ENCODE measurements at regions not wholly inside any gene's neighbourhood (a gene's known extent, or its start where the extent isn't known, plus 50 kb on each side); places are given as distances from the start of the nearest gene placed in this dataset.

DNA sequence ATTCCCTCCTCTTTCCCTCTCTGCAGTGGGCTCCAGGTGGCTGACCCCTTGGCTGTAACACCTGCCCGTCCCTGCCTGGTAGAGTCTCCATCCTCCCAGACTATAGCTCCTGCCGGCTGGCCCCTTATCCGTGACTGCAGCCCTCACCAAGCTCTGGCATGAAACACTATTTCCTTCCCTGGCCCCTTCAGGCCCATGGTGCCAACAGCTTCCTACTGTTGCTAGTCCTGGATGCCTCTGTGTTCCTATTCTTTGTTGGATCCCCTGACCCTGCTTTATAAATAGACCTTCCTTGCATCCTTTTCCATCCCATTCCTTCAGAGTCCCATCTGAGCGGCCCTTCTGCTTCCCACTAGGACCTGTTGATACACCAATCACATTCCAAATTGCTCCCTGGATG is 195.0 kb downstream of the ZNF326 start:
- DNase-seq: no peak

DNA sequence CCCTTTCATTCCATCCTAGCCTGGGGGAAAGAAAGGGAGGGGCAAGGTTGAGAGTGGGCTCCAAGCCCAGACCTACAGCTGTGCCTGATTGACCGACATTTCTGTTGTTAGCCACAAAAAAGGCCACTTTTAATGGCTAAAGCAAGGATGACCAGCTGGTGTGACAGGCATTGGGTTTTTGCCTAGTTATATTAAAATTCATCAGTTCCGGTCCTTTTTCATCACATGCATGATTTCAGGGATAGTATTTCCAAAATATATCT is 192.3 kb downstream of the ZNF326 start:
- no peak for DNase-seq

DNA sequence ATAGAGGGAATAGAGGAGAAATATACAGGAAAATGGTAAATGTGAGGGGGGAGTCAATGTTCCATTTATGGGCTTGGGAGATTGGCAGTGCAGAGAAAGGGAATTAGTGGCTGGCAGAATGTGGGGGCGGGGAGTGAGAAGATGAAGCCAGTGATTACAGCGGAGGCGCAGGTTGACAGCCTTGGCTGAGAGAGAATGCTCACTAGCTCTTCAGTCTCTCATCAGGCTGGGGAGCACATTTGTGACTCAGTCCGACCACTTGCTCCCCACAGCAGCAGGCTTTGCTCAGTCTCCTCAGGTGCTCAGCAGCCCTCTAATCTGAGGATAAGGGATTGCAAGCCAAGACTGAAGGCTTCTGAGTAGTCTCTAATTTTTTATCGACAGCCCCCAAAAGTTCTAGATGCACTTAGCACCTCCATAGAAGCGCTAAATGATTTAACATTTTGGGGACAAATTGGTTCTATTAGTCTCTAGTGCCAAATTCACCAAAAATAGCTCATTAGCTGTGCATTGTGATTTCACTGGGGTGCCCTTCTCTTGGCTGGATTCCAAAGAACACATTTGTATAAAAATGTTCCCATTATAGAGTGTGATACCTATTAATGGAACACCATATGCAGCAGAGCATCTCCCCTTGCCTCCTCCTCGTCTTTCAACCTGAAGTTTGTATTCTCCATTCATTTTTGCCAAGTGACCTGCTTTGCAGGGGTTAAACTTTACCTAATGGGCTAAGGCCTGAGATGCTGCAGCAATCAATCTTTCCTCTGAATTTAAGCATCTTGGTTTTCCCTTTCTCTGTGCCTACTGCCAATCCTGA is 191.8 kb downstream of the ZNF326 start:
- DNase-seq: no peak

DNA sequence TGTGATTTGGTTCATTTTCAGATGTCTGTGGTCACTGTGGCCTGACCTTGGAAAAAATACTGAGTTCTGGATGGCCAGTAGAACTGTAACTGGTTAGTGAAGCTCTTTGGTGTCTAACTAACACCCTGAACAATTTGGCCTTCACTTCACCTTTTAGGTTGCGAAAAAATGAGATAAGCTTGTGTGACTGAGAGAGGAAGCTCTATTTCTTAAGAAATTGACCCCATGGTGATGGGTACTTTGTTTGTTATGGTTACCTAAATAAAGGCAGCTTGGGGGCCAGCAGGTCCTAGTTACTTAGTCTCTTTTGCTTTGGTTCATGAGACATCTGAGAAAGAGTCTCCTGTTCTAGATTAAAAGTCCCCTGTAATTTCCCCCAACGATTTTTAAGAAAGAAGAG is 181.6 kb downstream of the ZNF326 start:
- DNase-seq: no peak

DNA sequence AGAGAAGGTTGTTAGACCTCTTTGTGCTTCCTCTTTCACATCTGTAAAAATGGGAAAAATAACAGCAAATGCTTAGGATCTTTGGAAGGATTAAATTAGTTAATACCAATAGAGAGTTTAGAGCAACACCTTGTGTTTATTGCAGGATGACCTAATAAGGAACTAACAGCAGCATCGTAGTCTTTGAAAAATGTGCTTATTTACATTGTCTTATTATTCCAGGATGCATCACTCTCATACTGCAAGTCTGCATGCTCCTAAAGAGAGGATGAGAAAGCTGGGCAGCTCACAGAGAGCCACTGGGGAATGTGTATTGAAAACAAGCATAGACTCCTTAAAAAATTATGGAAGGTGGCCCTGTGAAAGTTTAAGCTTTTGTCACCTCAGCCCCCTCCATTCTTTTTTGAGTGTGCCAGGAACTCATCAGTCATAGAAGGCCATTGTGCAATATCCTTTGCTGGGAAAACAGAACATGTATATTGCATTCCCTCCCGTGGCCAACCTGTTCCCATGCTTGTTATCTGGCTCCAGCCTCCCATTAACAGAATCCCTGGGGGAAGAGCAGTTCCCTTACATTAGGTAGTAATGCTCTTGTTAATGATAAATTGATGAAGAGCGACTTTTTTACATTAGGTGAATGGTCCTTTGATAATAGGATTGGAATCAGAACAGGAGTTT is 180.7 kb downstream of the ZNF326 start:
- no peak for DNase-seq

DNA sequence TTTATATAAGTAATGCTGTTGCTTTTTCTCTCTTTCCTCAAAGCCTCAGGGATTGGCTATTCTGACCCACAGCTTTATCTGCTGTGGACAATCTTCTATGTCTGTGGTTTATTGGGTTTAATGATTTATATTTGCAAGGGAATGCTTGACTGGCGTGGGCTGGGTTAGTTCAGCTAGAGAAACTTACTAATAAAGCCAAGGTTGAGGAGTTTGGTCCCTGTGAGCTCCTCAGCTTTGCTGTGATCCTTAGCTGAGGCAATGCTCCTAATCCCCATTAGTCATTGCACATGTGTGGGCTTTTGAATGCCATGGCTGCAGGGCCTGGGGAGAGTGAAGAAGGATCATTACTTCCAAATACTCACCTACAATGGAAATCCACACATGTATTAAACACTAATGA is 179.3 kb downstream of the ZNF326 start:
- DNase-seq: no peak

DNA sequence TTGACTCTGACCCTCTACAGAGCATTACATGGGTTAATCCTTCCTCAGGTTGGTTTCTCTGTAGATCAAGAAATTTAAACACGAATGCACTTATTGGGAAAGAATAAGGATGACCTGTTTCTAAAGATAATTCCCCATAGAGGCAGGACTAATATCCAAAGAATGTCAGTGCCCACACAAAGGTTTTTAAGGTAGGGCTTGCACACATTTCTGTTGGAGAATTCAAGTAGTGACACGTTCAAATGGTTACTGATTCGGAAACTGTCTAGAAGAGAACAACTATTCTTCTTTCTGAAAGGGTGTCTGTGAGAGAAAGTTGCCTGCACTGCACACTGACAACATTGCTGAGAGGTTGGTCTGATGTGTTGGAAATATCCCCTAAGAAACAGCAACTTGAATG is 167.3 kb downstream of the ZNF326 start:
- no peak for DNase-seq

DNA sequence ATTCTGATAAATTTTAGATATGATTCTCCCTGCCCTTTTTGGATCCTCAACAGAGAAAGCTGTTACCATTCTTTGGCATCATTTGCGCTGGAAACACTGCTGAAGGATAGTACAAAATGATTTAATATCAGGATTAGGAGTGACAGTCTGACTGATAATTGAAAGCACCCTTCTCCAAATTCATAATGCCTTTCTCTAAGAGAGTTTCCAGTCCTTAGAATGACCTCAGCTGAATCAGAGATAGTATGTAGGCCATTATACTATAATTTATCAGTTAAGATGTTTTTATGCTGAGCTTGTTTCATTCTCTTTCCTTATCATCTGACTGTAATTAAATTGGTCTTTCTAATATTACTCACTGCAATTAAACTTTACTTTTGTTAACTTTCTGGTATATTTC is 166.7 kb downstream of the ZNF326 start:
- no peak for DNase-seq

DNA sequence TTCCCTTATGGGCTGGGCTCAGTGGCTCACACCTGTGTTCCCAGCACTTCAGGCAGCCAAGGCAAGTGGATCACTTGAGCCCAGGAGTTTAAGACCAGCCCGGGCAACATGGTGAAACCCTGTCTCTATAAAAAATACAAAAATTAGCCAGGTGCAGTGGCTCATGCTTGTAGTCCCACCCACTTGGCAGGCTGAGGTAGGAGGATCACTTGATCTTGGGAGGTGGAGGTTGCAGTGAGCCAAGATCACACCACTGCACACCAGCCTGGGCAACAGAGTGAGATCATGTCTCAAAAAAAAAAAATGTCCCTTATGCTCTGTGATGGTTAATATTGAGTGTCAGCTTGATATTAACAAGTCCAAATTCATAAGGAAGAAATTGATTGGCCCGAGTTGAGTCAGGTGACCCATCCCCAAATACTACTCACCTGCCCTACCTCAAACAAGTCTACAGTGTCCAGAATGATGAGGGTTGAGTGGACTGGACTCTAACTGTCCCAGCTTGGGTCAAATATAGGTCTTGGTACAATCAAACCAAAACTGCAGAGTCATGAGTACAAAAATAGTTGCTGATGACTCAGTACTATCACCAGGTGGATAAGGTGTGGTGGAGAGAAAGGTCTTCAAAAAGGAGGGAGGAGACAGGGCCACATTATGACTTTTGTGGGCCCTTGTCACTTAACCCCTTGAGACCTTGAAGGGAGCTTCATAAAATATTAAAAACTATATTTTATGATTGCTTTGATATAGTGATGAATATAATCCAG is 161.0 kb downstream of the ZNF326 start:
- DNase-seq: no peak

DNA sequence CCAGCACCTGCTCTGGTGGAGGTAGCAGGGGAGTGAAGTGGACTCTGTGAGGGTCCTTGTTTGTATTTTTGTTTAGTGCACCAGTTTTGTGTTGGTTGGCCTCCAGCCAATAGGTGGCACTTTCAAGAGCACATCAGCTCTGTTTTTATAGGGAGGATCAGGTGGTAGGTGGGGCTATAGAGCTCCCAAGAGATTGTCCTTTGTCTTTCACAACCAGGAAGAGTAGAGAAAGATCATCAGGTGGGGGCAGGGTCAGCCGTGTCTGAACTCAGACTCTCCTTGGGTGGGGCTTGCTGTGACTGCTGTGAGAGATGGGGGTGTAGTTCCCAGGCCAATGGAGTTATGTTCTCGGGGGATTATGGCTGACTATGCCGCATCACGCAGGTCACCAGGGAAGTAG is 159.8 kb downstream of the ZNF326 start:
- DNase-seq: no peak

DNA sequence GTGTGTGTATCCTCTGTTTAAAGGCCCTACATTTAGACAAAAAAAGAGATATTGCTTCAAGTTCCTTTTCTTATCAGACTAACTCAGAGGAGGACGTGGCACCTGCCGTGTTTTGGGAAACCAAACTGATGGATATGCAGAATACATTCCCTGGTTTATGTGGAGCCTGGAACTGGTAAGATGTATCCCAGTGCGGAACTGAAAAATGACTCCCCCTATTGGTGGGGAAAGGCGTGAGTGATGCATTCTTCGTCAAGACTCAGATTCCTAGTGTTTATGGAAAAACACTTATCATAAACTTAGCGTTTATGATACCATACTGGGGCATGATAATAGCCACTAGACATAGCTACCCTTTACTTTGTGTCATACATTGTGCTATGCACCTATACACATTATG is 154.2 kb downstream of the ZNF326 start:
- DNase-seq: no peak

DNA sequence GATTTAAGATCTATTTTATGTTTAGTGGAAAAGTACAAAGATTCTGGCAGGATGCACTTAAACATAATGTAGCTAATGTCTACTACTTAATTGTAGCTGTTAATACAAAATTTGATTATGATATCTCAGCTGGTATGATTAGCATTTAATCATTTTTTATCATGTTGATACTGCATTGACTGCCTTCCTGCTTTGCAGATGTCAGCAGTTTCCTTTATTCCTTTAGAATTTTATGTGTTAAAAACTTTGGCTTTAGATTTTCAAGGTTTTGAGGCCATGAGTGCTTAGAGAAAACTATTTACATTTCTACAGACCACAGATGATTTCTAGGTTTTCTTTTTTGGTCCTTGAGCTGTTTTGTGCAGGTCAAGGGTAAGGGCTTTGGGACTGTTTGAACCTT is 152.2 kb downstream of the ZNF326 start:
- no peak for DNase-seq

DNA sequence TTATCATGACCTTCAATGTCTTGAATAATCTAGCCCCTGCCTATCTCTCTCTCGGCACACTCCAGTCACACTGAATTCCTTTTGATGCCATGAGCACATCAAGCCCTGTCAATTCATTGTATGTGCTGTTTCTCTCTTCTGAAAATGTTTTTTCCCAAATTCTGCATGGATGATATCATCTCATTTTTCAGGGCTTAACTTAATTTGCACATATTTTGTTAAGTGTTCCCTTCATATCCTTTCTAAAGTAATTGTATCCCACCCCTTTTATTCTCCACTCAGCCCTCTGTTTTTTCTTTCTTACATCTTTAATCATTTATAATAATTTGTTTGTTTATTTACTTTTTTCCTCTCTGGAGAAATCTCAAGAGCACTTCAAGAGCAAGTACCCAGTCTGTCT is 149.9 kb downstream of the ZNF326 start:
- no peak for DNase-seq

DNA sequence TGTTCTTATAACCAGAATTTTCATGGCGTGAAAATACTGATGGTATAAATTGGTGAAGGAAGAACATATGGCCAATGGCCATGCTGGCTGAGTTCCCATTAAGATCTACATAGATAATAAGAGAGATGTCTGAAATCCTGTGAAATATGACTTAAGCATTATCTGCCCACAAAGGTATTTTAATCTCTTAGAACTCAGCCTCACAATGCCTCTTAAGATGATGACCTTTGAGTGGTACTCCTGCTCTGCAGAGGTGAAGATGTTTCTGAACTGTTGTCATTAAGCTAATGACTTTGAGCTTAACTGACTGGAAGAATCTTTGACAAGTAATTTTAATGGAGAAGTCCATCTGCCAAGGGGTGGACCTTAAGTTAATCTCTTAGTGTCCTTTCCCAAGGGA is 148.7 kb downstream of the ZNF326 start:
- DNase-seq: no peak

DNA sequence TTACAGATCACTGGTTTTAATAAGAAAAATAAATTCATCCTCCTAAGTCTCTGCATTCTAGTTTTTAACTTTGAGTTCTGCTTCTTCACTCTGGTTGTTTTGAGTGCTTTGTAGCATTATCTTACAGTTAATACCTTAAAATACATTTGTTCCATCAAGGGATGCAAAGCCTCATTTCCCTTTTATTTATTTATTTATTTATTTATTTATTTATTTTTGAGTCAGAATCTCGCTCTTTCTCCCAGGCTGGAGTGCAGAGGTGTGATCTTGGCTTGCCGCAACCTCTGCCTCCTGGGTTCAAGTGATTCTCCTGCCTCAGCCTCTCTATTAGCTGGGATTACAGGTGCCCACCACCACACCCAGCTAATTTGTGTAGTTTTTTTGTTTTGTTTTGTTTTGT is 147.8 kb downstream of the ZNF326 start:
- no peak for DNase-seq

DNA sequence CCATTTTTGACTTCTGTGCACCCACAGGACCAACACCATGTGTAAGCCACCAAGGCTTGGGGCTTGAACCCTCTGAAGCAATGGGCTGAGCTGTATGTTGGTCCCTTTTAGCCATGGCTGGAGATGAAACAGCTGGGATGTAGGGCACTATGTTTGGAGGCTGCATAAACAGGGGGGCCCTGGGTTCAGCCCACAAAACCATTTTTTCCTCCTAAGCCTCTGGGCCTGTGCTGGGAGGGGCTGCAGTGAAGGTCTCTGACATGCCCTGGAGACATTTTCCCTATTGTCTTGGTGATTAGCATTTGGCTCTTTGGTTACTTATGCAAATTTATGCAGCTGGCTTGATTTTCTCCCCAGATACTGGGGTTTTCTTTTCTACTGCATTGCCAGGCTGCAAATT is 144.9 kb downstream of the ZNF326 start:
- no peak for DNase-seq

DNA sequence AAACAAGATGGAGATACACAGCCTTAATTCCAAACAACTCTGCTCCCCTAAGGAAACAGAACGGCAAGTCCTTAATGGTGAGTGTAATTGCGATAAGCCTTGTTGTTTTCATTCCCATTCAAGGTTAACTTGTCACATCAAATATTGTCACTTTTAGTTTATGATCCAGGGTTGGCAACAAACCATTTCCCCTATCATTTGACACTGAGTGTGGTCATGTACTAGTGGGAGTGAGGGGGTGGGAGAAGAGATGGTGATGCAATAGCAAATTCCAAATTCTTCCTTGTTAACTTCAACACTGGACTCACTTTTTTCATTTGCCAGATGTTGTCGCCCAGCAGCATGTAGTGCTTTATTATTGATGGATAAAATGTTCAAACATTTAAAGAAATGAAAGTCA is 140.4 kb downstream of the ZNF326 start:
- DNase-seq: no peak

DNA sequence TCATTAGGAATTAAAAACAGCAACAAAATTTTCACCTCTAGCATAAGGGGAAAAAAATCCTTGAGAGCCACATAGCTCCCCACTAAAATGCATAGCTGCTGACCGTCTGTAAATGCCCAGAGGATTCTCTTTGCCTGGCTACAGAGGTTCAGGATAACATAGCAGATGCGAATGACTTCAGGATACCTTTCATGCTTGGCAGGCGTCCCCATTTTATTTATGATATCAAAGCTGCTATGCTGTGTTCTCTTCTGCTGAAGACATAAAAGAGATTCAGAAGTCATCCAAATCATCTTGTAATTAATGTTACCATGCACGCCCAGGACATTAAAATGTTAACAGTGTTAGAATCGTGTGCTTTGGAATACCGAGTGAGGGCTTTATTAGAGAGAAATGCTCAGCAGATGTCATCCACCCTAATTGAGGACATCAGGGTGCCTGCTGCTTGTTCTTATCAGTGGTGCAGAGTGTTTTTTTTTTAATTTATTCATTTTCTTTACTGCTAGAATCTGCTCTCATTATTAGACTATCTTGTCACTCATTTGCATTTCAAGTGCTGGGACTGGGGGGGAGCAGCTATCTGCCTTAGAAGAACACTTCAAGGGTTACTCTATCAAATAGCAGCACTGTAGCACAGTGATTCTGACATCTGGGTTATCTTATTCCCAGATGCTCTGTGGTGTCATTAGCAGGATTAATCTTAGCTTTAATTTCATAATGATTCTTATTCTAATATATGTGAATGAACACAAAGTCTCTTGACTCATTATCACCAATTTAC is 139.5 kb downstream of the ZNF326 start:
- no peak for DNase-seq

DNA sequence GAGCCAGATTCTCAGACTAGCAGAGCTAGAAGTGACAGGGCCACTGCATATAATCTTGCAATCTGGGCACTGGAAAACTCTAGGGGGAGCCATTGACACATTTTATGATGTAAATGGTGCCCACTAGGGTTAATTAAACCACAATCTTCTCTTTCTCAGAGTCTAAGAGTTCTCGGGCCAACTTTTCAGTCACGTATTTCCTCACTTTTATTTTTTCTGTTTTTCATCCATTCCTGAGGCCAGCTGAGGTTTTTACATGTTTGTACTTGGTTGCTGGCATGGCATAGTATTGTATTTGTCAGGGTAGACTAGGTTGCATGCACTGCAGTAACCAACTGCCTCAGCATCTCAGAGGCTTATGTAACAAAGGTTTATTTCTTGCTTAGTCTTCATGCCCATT is 138.2 kb downstream of the ZNF326 start:
- DNase-seq: peak; percentile 41

DNA sequence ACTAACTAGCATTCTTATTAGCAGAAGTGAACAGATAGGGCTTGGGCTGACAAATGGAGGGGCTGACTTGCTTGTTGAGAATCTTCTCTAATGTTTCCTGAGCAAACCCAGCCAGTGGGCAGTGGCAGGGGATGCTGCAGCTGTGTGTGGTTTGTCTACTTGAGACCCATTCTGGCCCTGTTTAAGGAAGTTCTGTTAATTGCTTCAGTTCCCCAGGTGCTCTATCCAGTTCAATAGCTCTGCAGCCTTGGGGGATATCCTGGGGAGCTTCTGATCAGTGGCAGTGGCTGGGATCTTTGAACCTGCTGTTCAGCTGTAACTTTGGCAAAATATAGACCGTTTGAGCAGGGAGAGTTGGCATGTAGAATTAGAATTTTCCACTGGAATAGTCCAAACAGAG is 137.4 kb downstream of the ZNF326 start:
- no peak for DNase-seq

DNA sequence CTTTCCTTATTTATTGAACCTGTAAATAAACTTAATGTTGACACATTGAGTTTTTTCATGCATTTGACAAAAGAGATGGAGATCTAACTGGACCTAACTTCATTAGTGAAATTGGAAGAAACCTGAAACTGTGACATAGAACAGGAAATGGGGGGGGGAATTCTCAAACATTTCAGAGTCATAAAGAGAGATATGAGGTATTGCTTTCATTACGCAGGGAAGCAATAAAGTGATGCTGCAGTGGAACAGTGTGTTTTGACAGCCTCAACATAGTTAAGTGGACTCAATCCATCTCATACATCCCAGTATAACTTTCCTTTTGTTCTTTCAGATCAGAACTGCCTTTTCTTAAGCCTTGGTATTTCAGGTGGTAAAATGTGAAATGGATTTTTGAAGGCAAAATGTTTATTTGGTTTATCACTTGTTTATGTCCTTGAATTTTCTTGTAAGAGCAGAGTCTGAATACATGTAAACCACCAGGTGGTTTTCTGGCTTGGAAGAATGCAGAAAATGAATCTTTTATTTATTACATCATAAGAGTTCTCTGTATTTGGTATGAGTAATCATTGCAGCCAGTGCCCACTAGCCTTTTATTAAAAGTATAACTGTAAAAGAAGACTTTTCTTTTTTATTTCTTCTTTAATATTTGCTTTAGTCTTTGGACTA is 132.5 kb downstream of the ZNF326 start:
- no peak for DNase-seq

DNA sequence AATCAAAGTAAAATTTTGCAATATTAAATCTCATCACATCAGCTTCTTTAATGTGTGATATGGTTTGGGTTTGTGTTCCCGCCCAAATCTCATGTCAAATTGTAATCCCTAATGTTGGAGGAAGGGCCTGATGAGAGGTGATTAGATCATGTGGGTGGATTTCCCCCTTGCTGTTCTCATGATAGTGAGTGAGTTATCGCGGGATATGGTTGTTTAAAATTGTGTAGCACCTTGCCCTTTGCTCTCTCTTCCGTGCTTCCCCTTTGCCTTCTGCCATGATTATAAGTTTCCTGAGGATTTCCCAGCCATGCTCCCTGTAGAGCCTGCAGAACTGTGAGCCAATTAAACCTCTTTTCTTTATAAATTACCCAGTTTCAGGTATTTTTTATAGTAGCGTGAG is 131.9 kb downstream of the ZNF326 start:
- no peak for DNase-seq
